ENCODE measurements at regions not wholly inside any gene's neighbourhood (a gene's known extent, or its start where the extent isn't known, plus 50 kb on each side); places are given as distances from the start of the nearest gene placed in this dataset.

GRCh38 chr10:21293518-21294356 is 231.7 kb downstream of the SKIDA1 start:
- FAIRE-seq (no peak), DNase-seq (ENCODE audit: low read depth) (no peak)
- Histone ChIP-seq H3K4me3 (ENCODE audit: low read depth, low read length) (no peak overlapping the region), H3K36me3 (ENCODE audit: control insufficient read depth, insufficient read depth, low read length) (no peaks in the 10 kb centered on the region), H3K27me3 (ENCODE audit: control insufficient read depth, insufficient read depth, low read length) (no peaks in the 10 kb centered on the region)
- no peak for TF ChIP-seq CTCF (IDR thresholded peaks at IDR 0.05; ENCODE audit: insufficient read depth, low read length, severe bottlenecking)

GRCh38 chr10:21292763-21293517 is 232.5 kb downstream of the SKIDA1 start:
- no peak for FAIRE-seq
- no peaks in the 10 kb centered on the region for H3K27me3 ChIP-seq (ENCODE audit: control insufficient read depth, insufficient read depth, low read length)
- no peak overlapping the region for H3K4me3 ChIP-seq (ENCODE audit: low read depth, low read length)
- no peak for TF ChIP-seq CTCF (IDR thresholded peaks at IDR 0.05; ENCODE audit: insufficient read depth, low read length, severe bottlenecking)
- H3K36me3 ChIP-seq (ENCODE audit: control insufficient read depth, insufficient read depth, low read length) = no peaks in the 10 kb centered on the region
- peak; percentile 95 for DNase-seq (ENCODE audit: low read depth)

- Histone ChIP-seq H3K4me3 (ENCODE audit: low read depth, low read length) (no peak overlapping the region), H3K27me3 (ENCODE audit: control insufficient read depth, insufficient read depth, low read length) (no peaks in the 10 kb centered on the region), H3K36me3 (ENCODE audit: control insufficient read depth, insufficient read depth, low read length) (no peaks in the 10 kb centered on the region)
- FAIRE-seq = no peak
- no peak for TF ChIP-seq CTCF (IDR thresholded peaks at IDR 0.05; ENCODE audit: insufficient read depth, low read length, severe bottlenecking)
- DNase-seq (ENCODE audit: low read depth) = no peak
These were observed 234.9 kb downstream of the SKIDA1 start for GRCh38 chr10:21290499-21291160.

- no peak for FAIRE-seq
- no peak for DNase-seq (ENCODE audit: low read depth)
- TF ChIP-seq CTCF (IDR thresholded peaks at IDR 0.05; ENCODE audit: insufficient read depth, low read length, severe bottlenecking) = no peak
- Histone ChIP-seq H3K27me3 (ENCODE audit: control insufficient read depth, insufficient read depth, low read length) (no peaks in the 10 kb centered on the region), H3K4me3 (ENCODE audit: low read depth, low read length) (no peak overlapping the region), H3K36me3 (ENCODE audit: control insufficient read depth, insufficient read depth, low read length) (no peaks in the 10 kb centered on the region)
These were observed 235.5 kb downstream of the SKIDA1 start for GRCh38 chr10:21289961-21290360.

- no peak for DNase-seq (ENCODE audit: low read depth)
- Histone ChIP-seq H3K4me3 (ENCODE audit: low read depth, low read length) (no peak overlapping the region), H3K27me3 (ENCODE audit: control insufficient read depth, insufficient read depth, low read length) (no peaks in the 10 kb centered on the region), H3K36me3 (ENCODE audit: control insufficient read depth, insufficient read depth, low read length) (no peaks in the 10 kb centered on the region)
- no peak for FAIRE-seq
- no peak for TF ChIP-seq CTCF (IDR thresholded peaks at IDR 0.05; ENCODE audit: insufficient read depth, low read length, severe bottlenecking)
These were observed 236.2 kb downstream of the SKIDA1 start for GRCh38 chr10:21289271-21289670.

Data from bronchial epithelial cell (primary cell).